ENCODE measurements at regions not wholly inside any gene's neighbourhood (a gene's known extent, or its start where the extent isn't known, plus 50 kb on each side); places are given as distances from the start of the nearest gene placed in this dataset.
"Not testable (repeated sequence)": the region's sequence is repeated elsewhere in the genome, so short reads cannot be mapped to it uniquely, and the experiment has no call there.

- no peak overlapping the region for H3K4me3 ChIP-seq
- no peak for DNase-seq
- H3K4me1 ChIP-seq: no peaks in the 10 kb centered on the region
- H3K36me3 ChIP-seq: no peaks in the 10 kb centered on the region
- H3K27ac ChIP-seq: no peak overlapping the region
- no peak for TF ChIP-seq POLR2A (IDR thresholded peaks at IDR 0.05)
- TF ChIP-seq CTCF (IDR thresholded peaks at IDR 0.05): no peak
- no peaks in the 10 kb centered on the region for H3K9me3 ChIP-seq
- no peaks in the 10 kb centered on the region for H3K27me3 ChIP-seq
These were observed 61.2 kb downstream of the SOD2 start for GRCh38 chr6:159631886-159632285.

- Histone ChIP-seq H3K27me3 (no peaks in the 10 kb centered on the region), H3K4me3 (no peak overlapping the region), H3K4me1 (no peaks in the 10 kb centered on the region), H3K9me3 (no peaks in the 10 kb centered on the region), H3K36me3 (no peaks in the 10 kb centered on the region), H3K27ac (no peak overlapping the region)
- DNase-seq: no peak
- TF ChIP-seq POLR2A (IDR thresholded peaks at IDR 0.05) (no peak), CTCF (IDR thresholded peaks at IDR 0.05) (no peak)
These were observed 65.1 kb downstream of the SOD2 start for GRCh38 chr6:159627939-159628338.

- H3K9me3 ChIP-seq, H3K27me3 ChIP-seq, H3K36me3 ChIP-seq, H3K4me3 ChIP-seq, H3K27ac ChIP-seq, H3K4me1 ChIP-seq, DNase-seq: not testable (repeated sequence)
These were observed 66.5 kb downstream of the SOD2 start for GRCh38 chr6:159626506-159626905.

- Histone ChIP-seq H3K4me3 (no peak overlapping the region), H3K9me3 (no peaks in the 10 kb centered on the region), H3K27ac (no peak overlapping the region), H3K27me3 (no peaks in the 10 kb centered on the region), H3K36me3 (no peaks in the 10 kb centered on the region), H3K4me1 (no peaks in the 10 kb centered on the region)
- no peak for DNase-seq
- no peak for TF ChIP-seq POLR2A (IDR thresholded peaks at IDR 0.05)
- TF ChIP-seq CTCF (IDR thresholded peaks at IDR 0.05): no peak
These were observed 69.9 kb downstream of the SOD2 start for GRCh38 chr6:159623156-159623555.

GRCh38 chr6:159620947-159621346, 72.1 kb downstream of the SOD2 start:
- no peaks in the 10 kb centered on the region for H3K4me1 ChIP-seq
- TF ChIP-seq CTCF (IDR thresholded peaks at IDR 0.05): no peak
- H3K27ac ChIP-seq: no peak overlapping the region
- no peak overlapping the region for H3K4me3 ChIP-seq
- DNase-seq: no peak
- no peaks in the 10 kb centered on the region for H3K27me3 ChIP-seq
- H3K36me3 ChIP-seq: no peaks in the 10 kb centered on the region
- peaks cover 0 to 6% (median 3%) of the 10 kb centered on the region in 4 donors for H3K9me3 ChIP-seq

- Histone ChIP-seq H3K9me3 (peaks cover 0 to 6% (median 3%) of the 10 kb centered on the region in 4 donors), H3K4me3 (no peak overlapping the region), H3K27me3 (no peaks in the 10 kb centered on the region), H3K27ac (no peak overlapping the region), H3K36me3 (no peaks in the 10 kb centered on the region), H3K4me1 (no peaks in the 10 kb centered on the region)
- DNase-seq: no peak
- TF ChIP-seq POLR2A (IDR thresholded peaks at IDR 0.05): no peak
- TF ChIP-seq CTCF (IDR thresholded peaks at IDR 0.05): no peak
These were observed 75.6 kb downstream of the SOD2 start for GRCh38 chr6:159617444-159617843.
